ENCODE measurements at regions not wholly inside any gene's neighbourhood (a gene's known extent, or its start where the extent isn't known, plus 50 kb on each side); places are given as distances from the start of the nearest gene placed in this dataset.

GRCh38 chr12:107510211-107510610, 175.4 kb upstream of the PWP1 start:
- WGBS, result 83% methylated on average over 2 of the region's 2 CpGs
- no peaks in the 10 kb centered on the region for H3K36me3 ChIP-seq
- H3K27me3 ChIP-seq, result no peaks in the 10 kb centered on the region
- H3K4me3 ChIP-seq, result no peak overlapping the region
- H3K4me1 ChIP-seq, result peaks cover 6% of the 10 kb centered on the region
- no peaks in the 10 kb centered on the region for H3K9me3 ChIP-seq
- DNase-seq (ENCODE audit: low spot score in 2 of 2), result no peak
- H3K27ac ChIP-seq, result no peak overlapping the region
- no peak for TF ChIP-seq POLR2AphosphoS5 (IDR thresholded peaks at IDR 0.05)
- no peak for TF ChIP-seq POLR2A (IDR thresholded peaks at IDR 0.05)
- no peak for TF ChIP-seq CTCF (IDR thresholded peaks at IDR 0.05)
- no peak for TF ChIP-seq EP300 (IDR thresholded peaks at IDR 0.05)

GRCh38 chr12:107511292-107511691, 174.3 kb upstream of the PWP1 start:
- DNase-seq (ENCODE audit: low spot score in 2 of 2), result no peak
- H3K9me3 ChIP-seq, result no peaks in the 10 kb centered on the region
- no peaks in the 10 kb centered on the region for H3K27me3 ChIP-seq
- H3K27ac ChIP-seq, result no peak overlapping the region
- 61% methylated on average over 3 of the region's 3 CpGs for WGBS
- no peak overlapping the region for H3K4me3 ChIP-seq
- peaks cover 16% of the 10 kb centered on the region for H3K4me1 ChIP-seq
- TF ChIP-seq POLR2AphosphoS5 (IDR thresholded peaks at IDR 0.05) (no peak), CTCF (IDR thresholded peaks at IDR 0.05) (no peak), EP300 (IDR thresholded peaks at IDR 0.05) (no peak), POLR2A (IDR thresholded peaks at IDR 0.05) (no peak)
- H3K36me3 ChIP-seq, result no peaks in the 10 kb centered on the region

GRCh38 chr12:107512391-107512790, 173.2 kb upstream of the PWP1 start:
- WGBS, result 29% methylated on average over 3 of the region's 3 CpGs
- H3K36me3 ChIP-seq, result no peaks in the 10 kb centered on the region
- no peaks in the 10 kb centered on the region for H3K27me3 ChIP-seq
- H3K4me3 ChIP-seq, result no peak overlapping the region
- no peaks in the 10 kb centered on the region for H3K9me3 ChIP-seq
- H3K27ac ChIP-seq, result no peak overlapping the region
- no peak for DNase-seq (ENCODE audit: low spot score in 2 of 2)
- TF ChIP-seq EP300 (IDR thresholded peaks at IDR 0.05) (no peak), POLR2AphosphoS5 (IDR thresholded peaks at IDR 0.05) (no peak), CTCF (IDR thresholded peaks at IDR 0.05) (no peak), POLR2A (IDR thresholded peaks at IDR 0.05) (no peak)
- H3K4me1 ChIP-seq, result peaks cover 17% of the 10 kb centered on the region

- DNase-seq (ENCODE audit: low spot score in 2 of 2), result no peak
- Histone ChIP-seq H3K27me3 (no peaks in the 10 kb centered on the region), H3K36me3 (no peaks in the 10 kb centered on the region), H3K27ac (no peak overlapping the region), H3K4me3 (no peak overlapping the region), H3K9me3 (no peaks in the 10 kb centered on the region), H3K4me1 (peaks cover 17% of the 10 kb centered on the region)
- 75% methylated on average over 5 of the region's 5 CpGs for WGBS
- TF ChIP-seq POLR2AphosphoS5 (IDR thresholded peaks at IDR 0.05) (no peak), EP300 (IDR thresholded peaks at IDR 0.05) (no peak), CTCF (IDR thresholded peaks at IDR 0.05) (no peak), POLR2A (IDR thresholded peaks at IDR 0.05) (no peak)
Measured at GRCh38 chr12:107513184-107513583, 172.4 kb upstream of the PWP1 start.

GRCh38 chr12:107513636-107514400, 171.8 kb upstream of the PWP1 start:
- 86% methylated on average over 3 of the region's 3 CpGs for WGBS
- no peaks in the 10 kb centered on the region for H3K27me3 ChIP-seq
- peaks cover 17% of the 10 kb centered on the region for H3K4me1 ChIP-seq
- H3K4me3 ChIP-seq, result no peak overlapping the region
- H3K27ac ChIP-seq, result no peak overlapping the region
- no peaks in the 10 kb centered on the region for H3K9me3 ChIP-seq
- no peak for DNase-seq (ENCODE audit: low spot score in 2 of 2)
- TF ChIP-seq POLR2AphosphoS5 (IDR thresholded peaks at IDR 0.05) (no peak), EP300 (IDR thresholded peaks at IDR 0.05) (no peak), CTCF (IDR thresholded peaks at IDR 0.05) (no peak), POLR2A (IDR thresholded peaks at IDR 0.05) (no peak)
- no peaks in the 10 kb centered on the region for H3K36me3 ChIP-seq
